Upper lobe of right lung (tissue), 1 donor: ENCODE measurements at regions not wholly inside any gene's neighbourhood (a gene's known extent, or its start where the extent isn't known, plus 50 kb on each side); places are given as distances from the start of the nearest gene placed in this dataset.
"Not testable (repeated sequence)": the region's sequence is repeated elsewhere in the genome, so short reads cannot be mapped to it uniquely, and the experiment has no call there.

Experiments used
- ATAC-seq: fragments of 200-7000 bp; cut with Tn5 transposase; one replicate; pipeline ENCODE4 v1.9.1; 2020; ENCODE audit warnings: mild to moderate bottlenecking, moderate library complexity
- DNase-seq: peaks from one replicate; pipeline ENCODE4 v3.0.0-alpha.2; 2020
- H3K27ac ChIP-seq: fragments of 200-600 bp; one replicate; pipeline ENCODE4 v1.8.0; 2022
- H3K27me3 ChIP-seq: fragments of 200-600 bp; one replicate; pipeline ENCODE4 v1.8.0; 2022; ENCODE audit warnings: mild to moderate bottlenecking
- H3K36me3 ChIP-seq: fragments of 200-600 bp; one replicate; pipeline ENCODE4 v1.8.0; 2022
- H3K4me1 ChIP-seq: fragments of 200-600 bp; one replicate; pipeline ENCODE4 v1.8.0; 2022
- H3K4me3 ChIP-seq: fragments of 200-600 bp; one replicate; pipeline ENCODE4 v1.8.0; 2022; ENCODE audit warnings: mild to moderate bottlenecking
- H3K9me3 ChIP-seq: fragments of 200-600 bp; one replicate; pipeline ENCODE4 v1.8.0; 2022
- intact Hi-C: fragments of 100-400 bp; cut with DNase I; formaldehyde crosslinking; loops from one replicate; pipeline ENCODE4 v1.11.0; 2022
- TF ChIP-seq, protein P1 (sequence below): fragments of 200-600 bp; IDR thresholded peaks from one replicate; pipeline ENCODE4 v1.8.0; 2022; ENCODE audit warnings: antibody characterized with exemption
- donor health status: DM: no; HTN: yes; CAD: no; lungs with severe emphysema.

GRCh38 chr7:37592366-37592765 lies 91.2 kb upstream of the GPR141 start:
- H3K36me3 ChIP-seq, result no peaks in the 10 kb centered on the region
- intact Hi-C loops, result no loop called here
- no peaks in the 10 kb centered on the region for H3K27me3 ChIP-seq
- no peak overlapping the region for H3K27ac ChIP-seq
- no peaks in the 10 kb centered on the region for H3K4me1 ChIP-seq
- H3K4me3 ChIP-seq, result no peak overlapping the region
- ATAC-seq, result no peak
- DNase-seq, result no peak
- TF ChIP-seq, protein P1, sequence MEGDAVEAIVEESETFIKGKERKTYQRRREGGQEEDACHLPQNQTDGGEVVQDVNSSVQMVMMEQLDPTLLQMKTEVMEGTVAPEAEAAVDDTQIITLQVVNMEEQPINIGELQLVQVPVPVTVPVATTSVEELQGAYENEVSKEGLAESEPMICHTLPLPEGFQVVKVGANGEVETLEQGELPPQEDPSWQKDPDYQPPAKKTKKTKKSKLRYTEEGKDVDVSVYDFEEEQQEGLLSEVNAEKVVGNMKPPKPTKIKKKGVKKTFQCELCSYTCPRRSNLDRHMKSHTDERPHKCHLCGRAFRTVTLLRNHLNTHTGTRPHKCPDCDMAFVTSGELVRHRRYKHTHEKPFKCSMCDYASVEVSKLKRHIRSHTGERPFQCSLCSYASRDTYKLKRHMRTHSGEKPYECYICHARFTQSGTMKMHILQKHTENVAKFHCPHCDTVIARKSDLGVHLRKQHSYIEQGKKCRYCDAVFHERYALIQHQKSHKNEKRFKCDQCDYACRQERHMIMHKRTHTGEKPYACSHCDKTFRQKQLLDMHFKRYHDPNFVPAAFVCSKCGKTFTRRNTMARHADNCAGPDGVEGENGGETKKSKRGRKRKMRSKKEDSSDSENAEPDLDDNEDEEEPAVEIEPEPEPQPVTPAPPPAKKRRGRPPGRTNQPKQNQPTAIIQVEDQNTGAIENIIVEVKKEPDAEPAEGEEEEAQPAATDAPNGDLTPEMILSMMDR, result no peak
- no peaks in the 10 kb centered on the region for H3K9me3 ChIP-seq

- TF ChIP-seq, protein P1, result no peak
- Histone ChIP-seq H3K4me1 (no peaks in the 10 kb centered on the region), H3K36me3 (no peaks in the 10 kb centered on the region), H3K27me3 (no peaks in the 10 kb centered on the region), H3K9me3 (no peaks in the 10 kb centered on the region), H3K4me3 (no peak overlapping the region), H3K27ac (no peak overlapping the region)
- ATAC-seq, result no peak
- intact Hi-C loops, result no loop called here
- DNase-seq, result no peak
These were observed 89.0 kb upstream of the GPR141 start for GRCh38 chr7:37594602-37595001.

- no peaks in the 10 kb centered on the region for H3K27me3 ChIP-seq
- no peak overlapping the region for H3K27ac ChIP-seq
- TF ChIP-seq, protein P1, result no peak
- no peaks in the 10 kb centered on the region for H3K36me3 ChIP-seq
- no peak for DNase-seq
- no peaks in the 10 kb centered on the region for H3K9me3 ChIP-seq
- H3K4me1 ChIP-seq, result no peaks in the 10 kb centered on the region
- intact Hi-C loops, result no loop called here
- no peak overlapping the region for H3K4me3 ChIP-seq
- ATAC-seq, result no peak
These were observed 84.7 kb upstream of the GPR141 start for GRCh38 chr7:37598824-37599223.

- intact Hi-C loops, result no loop called here
- TF ChIP-seq, protein P1, result no peak
- H3K9me3 ChIP-seq, result no peaks in the 10 kb centered on the region
- H3K4me3 ChIP-seq, result no peak overlapping the region
- no peaks in the 10 kb centered on the region for H3K4me1 ChIP-seq
- H3K27me3 ChIP-seq, result no peaks in the 10 kb centered on the region
- ATAC-seq (no peak), DNase-seq (no peak)
- H3K27ac ChIP-seq, result no peak overlapping the region
- H3K36me3 ChIP-seq, result no peaks in the 10 kb centered on the region
These were observed 82.2 kb upstream of the GPR141 start for GRCh38 chr7:37601321-37601720.

DNA sequence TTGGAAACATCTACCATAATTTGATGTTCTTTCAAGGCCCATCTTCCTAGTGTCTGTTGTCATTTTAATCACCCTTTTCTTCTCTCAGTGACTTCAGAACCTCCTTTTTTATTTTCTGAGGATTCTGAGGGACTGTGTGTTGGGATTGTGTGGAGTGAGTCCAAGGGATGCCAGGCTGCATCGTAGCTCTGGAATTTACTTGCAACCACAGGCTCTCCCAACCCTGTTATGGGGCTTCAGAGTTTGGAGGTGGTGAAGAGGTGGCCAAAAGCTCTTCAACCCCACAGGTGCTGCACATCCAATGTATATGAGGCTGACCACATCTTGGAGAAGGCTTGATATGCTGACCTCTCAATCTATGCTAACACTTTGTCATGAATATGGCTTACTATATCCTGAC lies 79.5 kb upstream of the GPR141 start:
- Histone ChIP-seq H3K9me3 (no peaks in the 10 kb centered on the region), H3K27ac (no peak overlapping the region), H3K36me3 (no peaks in the 10 kb centered on the region), H3K27me3 (no peaks in the 10 kb centered on the region), H3K4me1 (no peaks in the 10 kb centered on the region), H3K4me3 (no peak overlapping the region)
- no peak for DNase-seq
- intact Hi-C loops, result no loop called here
- TF ChIP-seq, protein P1, result no peak
- ATAC-seq, result no peak

DNA sequence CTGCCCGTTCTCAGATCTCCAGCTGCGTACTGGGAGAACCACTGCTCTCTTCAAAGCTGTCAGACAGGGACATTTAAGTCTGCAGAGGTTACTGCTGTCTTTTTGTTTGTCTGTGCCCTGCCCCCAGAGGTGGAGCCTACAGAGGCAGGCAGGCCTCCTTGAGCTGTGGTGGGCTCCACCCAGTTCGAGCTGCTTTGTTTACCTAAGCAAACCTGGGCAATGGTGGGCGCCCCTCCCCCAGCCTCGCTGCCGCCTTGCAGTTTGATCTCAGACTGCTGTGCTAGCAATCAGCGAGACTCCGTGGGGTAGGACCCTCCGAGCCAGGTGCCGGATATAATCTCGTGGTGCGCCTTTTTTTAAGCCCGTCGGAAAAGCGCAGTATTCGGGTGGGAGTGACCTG lies 66.2 kb upstream of the GPR141 start:
- intact Hi-C loops, H3K4me1 ChIP-seq, ATAC-seq, H3K4me3 ChIP-seq, H3K9me3 ChIP-seq, DNase-seq, H3K27me3 ChIP-seq, H3K36me3 ChIP-seq, H3K27ac ChIP-seq: not testable (repeated sequence)
